A673 (cell line): ENCODE measurements at regions not wholly inside any gene's neighbourhood (a gene's known extent, or its start where the extent isn't known, plus 50 kb on each side); places are given as distances from the start of the nearest gene placed in this dataset.

Experiments
- BruUV-seq: library from RNA; stranded (reverse); fragments of 400-500 nt; replicated peaks from 2 replicates; lab custom pipeline; 2021; lab: Mats Ljungman, UMichigan
- CTCF ChIA-PET: fragments of 300-600 bp; sonication (Branson Sonifier 250); formaldehyde crosslinking; loops from one replicate; lab custom pipeline; 2022; ENCODE audit warnings: antibody characterized with exemption; lab: Charles Lee
- POLR2A ChIA-PET: fragments of 300-600 bp; sonication (Branson Sonifier 250); formaldehyde crosslinking; loops from one replicate; lab custom pipeline; 2022; ENCODE audit warnings: antibody characterized with exemption; ENCODE audit not compliant: low non-redundant PET; lab: Charles Lee
- DNase-seq: peaks from one replicate; pipeline ENCODE4 v3.0.0-alpha.2; 2015; ENCODE audit warnings: low spot score
- H3K27ac ChIP-seq: fragments of 200-600 bp; sonication (generic); 2 replicates; pipeline ENCODE4 v1.5.1; 2016; ENCODE audit warnings: mixed run types, low read depth, mild to moderate bottlenecking, mixed read lengths, antibody characterized with exemption, low read length; ENCODE audit not compliant: poor library complexity, severe bottlenecking
- H3K27me3 ChIP-seq: fragments of 200-600 bp; sonication (generic); replicated peaks from 2 replicates; pipeline ENCODE4 v1.6.1; 2017; ENCODE audit warnings: mixed run types, low read depth, mild to moderate bottlenecking, mixed read lengths, antibody characterized with exemption, low read length; ENCODE audit not compliant: insufficient read depth, poor library complexity
- H3K36me3 ChIP-seq: fragments of 200-600 bp; sonication (generic); 2 replicates; pipeline ENCODE4 v1.6.1; 2016; ENCODE audit warnings: mixed run types, mild to moderate bottlenecking, mixed read lengths, antibody characterized with exemption, low read length; ENCODE audit not compliant: insufficient read depth, poor library complexity, severe bottlenecking
- H3K4me1 ChIP-seq: fragments of 200-600 bp; sonication (generic); 2 replicates; pipeline ENCODE4 v1.6.1; 2017; ENCODE audit warnings: mixed run types, mild to moderate bottlenecking, mixed read lengths, antibody characterized with exemption, low read length; ENCODE audit not compliant: insufficient read depth, poor library complexity, severe bottlenecking
- H3K4me3 ChIP-seq: fragments of 200-600 bp; sonication (generic); 2 replicates; pipeline ENCODE4 v1.5.1; 2016; ENCODE audit warnings: low read depth, mixed run types, mild to moderate bottlenecking, mixed read lengths, low read length; ENCODE audit not compliant: poor library complexity, severe bottlenecking
- H3K9me3 ChIP-seq: fragments of 200-600 bp; sonication (generic); 2 replicates; pipeline ENCODE4 v1.6.1; 2016; ENCODE audit warnings: mixed run types, low read depth, mild to moderate bottlenecking, mixed read lengths, antibody characterized with exemption, low read length; ENCODE audit not compliant: poor library complexity, severe bottlenecking
- CTCF ChIP-seq: fragments of 300-800, 200-600 bp; sonication (generic); conservative IDR thresholded peaks from 2 replicates; pipeline ENCODE4 v1.5.1; 2017; ENCODE audit warnings: low read depth, mild to moderate bottlenecking, antibody characterized with exemption, low read length, moderate library complexity, mixed read lengths
- EZH2 ChIP-seq: fragments of 200-600 bp; sonication (generic); IDR thresholded peaks from 2 replicates; pipeline ENCODE4 v1.6.1; 2017; ENCODE audit warnings: borderline replicate concordance, low read depth, mild to moderate bottlenecking, mixed read lengths, antibody characterized with exemption, low read length; ENCODE audit not compliant: poor library complexity, severe bottlenecking
- intact Hi-C: fragments of 100-400 bp; cut with micrococcal nuclease; formaldehyde crosslinking; loops from one replicate; pipeline ENCODE4 v1.10.0; 2022; ENCODE audit not compliant: unreplicated experiment

DNA sequence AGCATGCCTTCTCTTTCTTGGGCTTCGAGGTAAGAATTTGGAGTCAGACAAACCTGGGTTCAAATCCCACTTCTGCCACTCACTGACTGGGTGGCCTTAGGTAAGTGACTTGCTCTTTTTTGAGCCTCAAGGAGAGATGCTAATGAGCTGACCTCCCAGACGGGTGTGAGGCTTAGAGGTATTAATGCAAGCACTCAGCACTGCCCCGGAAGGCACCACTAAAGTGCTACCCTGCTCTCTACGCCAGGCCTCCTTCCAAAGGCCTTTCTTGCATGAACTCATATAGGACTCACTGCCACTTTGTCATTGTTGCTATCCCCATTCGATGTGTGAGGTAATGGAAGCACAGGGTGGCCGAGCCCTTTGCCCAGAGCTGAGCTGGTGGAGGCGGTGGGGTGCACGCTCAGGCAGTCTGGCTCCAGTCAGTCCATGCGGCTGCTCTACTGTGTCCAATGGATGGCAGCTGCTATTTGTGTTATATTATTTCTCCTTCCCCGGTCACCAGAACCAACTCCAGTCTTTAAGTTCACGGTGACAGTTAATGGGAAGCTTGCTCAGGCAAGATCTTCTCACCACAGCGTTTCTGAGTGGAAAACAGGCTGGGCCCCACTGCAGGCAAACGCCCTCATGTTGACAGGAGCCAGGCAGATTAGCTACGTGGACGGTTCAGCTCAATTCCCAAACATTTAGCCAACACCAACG lies 55.2 kb upstream of the MLN start:
- CTCF ChIA-PET, result interaction anchor here (0.6 kb wide), 1 partner anchor 20 kb away, joined by 4 read pairs; no protein-coding TSS in a partner anchor
- POLR2A ChIA-PET, result no interaction called here
- no peak overlapping the region for H3K4me3 ChIP-seq
- H3K4me1 ChIP-seq, result peaks cover 5% of the 10 kb centered on the region
- H3K27me3 ChIP-seq, result no peaks in the 10 kb centered on the region
- intact Hi-C loops, result no loop called here
- TF ChIP-seq CTCF (no peak), EZH2 (no peak)
- no peak for DNase-seq
- H3K36me3 ChIP-seq, result no peaks in the 10 kb centered on the region
- no TSS peak for BruUV-seq
- no peak overlapping the region for H3K27ac ChIP-seq
- no peaks in the 10 kb centered on the region for H3K9me3 ChIP-seq

DNA sequence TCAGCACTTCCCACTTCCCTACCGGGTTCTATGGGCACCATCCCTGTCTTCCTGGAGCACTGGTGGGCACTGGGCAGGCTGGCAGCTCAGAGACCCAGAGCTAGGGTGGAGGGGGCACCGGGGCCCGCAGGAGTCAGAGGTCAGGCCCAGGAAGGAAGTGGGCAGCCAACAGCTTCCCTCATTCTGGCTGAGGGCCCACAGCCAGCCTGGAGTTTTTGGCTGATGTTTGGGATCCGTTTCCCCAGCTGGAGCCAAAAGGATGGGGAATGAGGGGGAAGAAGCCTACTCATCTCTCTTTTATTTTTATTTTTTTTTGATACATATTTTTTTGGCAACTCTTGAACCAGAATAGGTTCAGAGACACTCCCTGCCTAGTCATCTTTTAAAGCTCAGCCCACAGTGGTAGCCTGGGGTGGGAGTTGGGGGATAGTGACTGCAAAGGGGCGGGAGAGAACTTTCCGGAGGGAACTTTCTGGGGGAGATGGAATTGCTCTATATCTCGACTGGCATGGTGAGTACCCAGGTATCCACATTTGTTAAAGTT lies 54.2 kb upstream of the MLN start:
- TF ChIP-seq CTCF, result no peak
- Histone ChIP-seq H3K27me3 (no peaks in the 10 kb centered on the region), H3K4me3 (no peak overlapping the region), H3K36me3 (no peaks in the 10 kb centered on the region), H3K4me1 (peaks cover 5% of the 10 kb centered on the region), H3K27ac (no peak overlapping the region), H3K9me3 (no peaks in the 10 kb centered on the region)
- ChIA-PET POLR2A (no interaction called here), CTCF (interaction anchor here (0.6 kb wide), 1 partner anchor 20 kb away, joined by 4 read pairs; no protein-coding TSS in a partner anchor)
- intact Hi-C loops, result no loop called here
- no peak for DNase-seq
- no TSS peak for BruUV-seq

GRCh38 chr6:33857093-33857931 lies 53.5 kb upstream of the MLN start:
- intact Hi-C loops, result no loop called here
- CTCF ChIA-PET, result no interaction called here
- H3K36me3 ChIP-seq, result no peaks in the 10 kb centered on the region
- POLR2A ChIA-PET, result no interaction called here
- no peaks in the 10 kb centered on the region for H3K9me3 ChIP-seq
- no peak for DNase-seq
- H3K27me3 ChIP-seq, result no peaks in the 10 kb centered on the region
- no TSS peak for BruUV-seq
- H3K27ac ChIP-seq, result no peak overlapping the region
- H3K4me1 ChIP-seq, result peaks cover 5% of the 10 kb centered on the region
- no peak overlapping the region for H3K4me3 ChIP-seq
- TF ChIP-seq EZH2 (no peak), CTCF (no peak)
